ENCODE measurements at regions not wholly inside any gene's neighbourhood (a gene's known extent, or its start where the extent isn't known, plus 50 kb on each side); places are given as distances from the start of the nearest gene placed in this dataset.

DNA sequence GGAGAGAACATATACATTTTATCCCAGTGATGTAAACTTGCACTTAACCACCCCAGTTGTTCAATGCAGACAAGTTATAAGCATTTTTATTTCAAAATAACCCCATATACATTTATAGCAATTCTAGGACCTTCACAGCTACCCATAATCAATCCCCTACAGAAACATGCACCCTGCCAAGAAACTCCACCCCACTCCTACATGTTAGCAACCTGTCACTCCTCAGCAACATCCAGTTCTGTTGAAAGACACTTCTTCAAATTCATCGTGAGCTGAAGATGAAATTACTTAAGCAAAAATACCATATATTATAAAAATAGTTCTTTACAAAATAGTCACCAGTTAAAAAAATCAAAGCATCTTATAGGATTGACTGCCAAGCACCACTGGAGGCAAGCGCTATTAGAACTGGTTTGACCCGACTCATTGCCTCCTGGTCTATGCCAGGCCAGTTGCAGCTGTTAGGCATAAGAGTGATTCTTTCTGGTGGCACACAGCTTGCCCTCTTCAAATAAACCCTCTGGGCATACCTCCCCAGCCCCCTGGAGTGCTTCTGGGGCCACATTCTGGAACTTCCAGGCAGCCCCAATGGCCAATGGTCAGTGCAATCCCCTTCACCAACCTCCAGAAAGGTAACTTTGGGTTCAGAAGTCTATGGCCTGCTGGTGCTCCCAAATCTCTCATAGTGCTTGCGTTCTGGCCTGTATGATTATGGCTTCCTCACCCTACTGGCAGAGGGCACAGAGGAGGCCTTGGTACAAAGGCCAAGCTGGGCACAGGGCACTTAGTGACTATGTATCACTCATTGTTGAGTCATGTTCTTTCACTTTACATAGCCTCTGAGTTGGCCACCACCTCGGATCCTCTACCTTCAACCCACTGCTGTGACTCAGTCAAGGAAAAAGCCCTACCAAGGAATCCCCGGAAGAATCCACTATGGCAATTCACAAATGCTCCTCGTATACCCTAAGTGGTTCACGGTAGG lies 72.2 kb upstream of the RALGPS2 start (continued):
- no peak for TF ChIP-seq GABPA (IDR thresholded peaks at IDR 0.05; ENCODE audit: borderline replicate concordance, insufficient read depth, low read length)
- TF ChIP-seq CBX5 (IDR thresholded peaks at IDR 0.05; ENCODE audit: low read depth, low read length), result no peak
- no peak for TF ChIP-seq POLR2AphosphoS5 (IDR thresholded peaks at IDR 0.05; ENCODE audit: low read depth, low read length)
